ENCODE measurements at regions not wholly inside any gene's neighbourhood (a gene's known extent, or its start where the extent isn't known, plus 50 kb on each side); places are given as distances from the start of the nearest gene placed in this dataset.

DNA sequence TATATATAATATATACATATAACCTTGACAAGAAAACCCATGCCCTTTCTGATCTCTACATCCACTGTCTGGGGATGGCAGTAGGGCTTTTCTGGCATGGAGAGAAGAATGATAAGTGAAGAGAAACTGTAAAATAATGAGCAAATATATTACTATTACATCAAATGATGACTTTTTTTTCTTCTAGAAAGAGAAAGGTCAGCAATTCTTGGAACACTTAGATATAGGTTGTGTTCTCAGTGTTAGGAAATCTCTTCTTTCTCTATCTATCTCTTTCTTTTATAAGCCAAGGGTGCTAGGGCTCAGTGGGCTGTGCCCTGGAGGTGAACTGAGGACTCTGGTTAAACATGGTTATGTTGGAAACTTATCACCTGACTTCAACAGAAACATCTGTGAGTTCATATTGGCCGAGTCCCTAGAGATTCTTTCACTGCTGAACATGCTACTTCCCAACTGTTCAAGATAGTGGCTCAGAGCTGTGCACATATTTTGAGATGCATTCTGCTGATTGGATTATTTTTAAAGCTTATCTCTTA lies 265.1 kb downstream of the GBA3 start:
- Histone ChIP-seq H3K36me3 (ENCODE audit: control insufficient read depth, insufficient read depth, low read length) (no peaks in the 10 kb centered on the region), H3K27me3 (ENCODE audit: control insufficient read depth, insufficient read depth, low read length) (no peaks in the 10 kb centered on the region), H3K9me3 (ENCODE audit: control insufficient read depth, insufficient read depth, low read length) (no peaks in the 10 kb centered on the region), H3K4me1 (ENCODE audit: control insufficient read depth, insufficient read depth, low read length) (no peaks in the 10 kb centered on the region), H3K27ac (ENCODE audit: low read length) (no peak overlapping the region), H3K4me3 (ENCODE audit: low read length) (no peak overlapping the region)
- no CpG with 5 or more reads among the region's 1 CpG for WGBS (ENCODE audit: insufficient coverage, insufficient read length)
- DNase-seq (ENCODE audit: low read depth, low spot score), result no peak

DNA sequence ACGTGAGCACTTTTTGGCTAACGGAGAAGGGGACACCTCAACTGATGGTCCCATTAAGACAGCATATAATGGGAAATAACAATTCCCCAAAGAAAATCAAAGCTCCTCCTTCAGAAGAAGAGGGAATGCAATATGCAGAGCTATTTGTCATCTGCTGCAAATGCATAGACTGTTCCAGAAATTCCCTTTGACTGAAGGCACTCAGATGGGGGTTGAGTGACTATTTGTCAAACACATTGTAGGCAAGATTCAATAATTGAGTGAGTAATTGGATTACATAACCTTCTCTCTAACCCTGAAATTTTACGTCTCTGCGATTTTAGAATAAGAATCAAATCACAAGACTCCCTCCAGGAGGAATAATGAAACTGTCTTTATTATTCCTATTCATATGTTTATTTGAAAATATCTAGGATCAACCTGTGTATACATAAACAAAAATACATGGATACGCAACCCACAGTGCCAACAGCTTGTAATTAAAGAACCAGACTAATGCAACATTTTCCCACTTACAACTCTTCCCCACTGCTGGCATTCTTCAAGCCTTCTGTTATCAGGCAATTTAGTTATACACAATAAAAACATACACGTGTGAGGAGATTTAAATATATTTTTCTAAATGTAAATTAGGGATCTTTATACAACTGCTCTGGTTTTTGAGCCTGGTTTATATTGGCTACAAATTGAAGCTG lies 256.6 kb downstream of the GBA3 start:
- DNase-seq (ENCODE audit: low read depth, low spot score), result no peak
- no CpG with 5 or more reads among the region's 6 CpGs for WGBS (ENCODE audit: insufficient coverage, insufficient read length)
- Histone ChIP-seq H3K36me3 (ENCODE audit: control insufficient read depth, insufficient read depth, low read length) (no peaks in the 10 kb centered on the region), H3K4me3 (ENCODE audit: low read length) (no peak overlapping the region), H3K27me3 (ENCODE audit: control insufficient read depth, insufficient read depth, low read length) (no peaks in the 10 kb centered on the region), H3K4me1 (ENCODE audit: control insufficient read depth, insufficient read depth, low read length) (no peaks in the 10 kb centered on the region), H3K9me3 (ENCODE audit: control insufficient read depth, insufficient read depth, low read length) (no peaks in the 10 kb centered on the region), H3K27ac (ENCODE audit: low read length) (no peak overlapping the region)

DNA sequence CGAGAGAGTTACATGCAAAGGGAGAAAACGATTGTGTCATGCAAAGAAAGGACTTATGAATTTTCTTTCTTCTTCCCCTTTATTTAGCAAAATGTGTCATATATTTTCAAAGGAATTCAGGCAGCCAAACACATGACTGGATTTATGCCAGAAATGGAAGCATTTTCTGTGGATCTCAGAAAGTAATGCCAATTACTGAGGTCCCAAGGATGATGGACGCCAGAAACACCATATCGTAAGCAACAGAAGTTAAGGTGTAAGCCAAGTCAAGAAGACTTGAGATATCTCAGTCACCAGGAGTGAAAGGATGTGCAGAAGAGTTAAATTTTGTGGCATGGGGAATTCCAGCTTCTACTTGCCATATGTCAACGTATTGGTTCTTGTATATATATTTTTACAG lies 255.1 kb downstream of the GBA3 start:
- Histone ChIP-seq H3K27ac (ENCODE audit: low read length) (no peak overlapping the region), H3K27me3 (ENCODE audit: control insufficient read depth, insufficient read depth, low read length) (no peaks in the 10 kb centered on the region), H3K4me3 (ENCODE audit: low read length) (no peak overlapping the region), H3K9me3 (ENCODE audit: control insufficient read depth, insufficient read depth, low read length) (no peaks in the 10 kb centered on the region), H3K36me3 (ENCODE audit: control insufficient read depth, insufficient read depth, low read length) (no peaks in the 10 kb centered on the region), H3K4me1 (ENCODE audit: control insufficient read depth, insufficient read depth, low read length) (no peaks in the 10 kb centered on the region; the same call in 1 of the 2 replicates)
- no CpG with 5 or more reads among the region's 5 CpGs for WGBS (ENCODE audit: insufficient coverage, insufficient read length)
- no peak for DNase-seq (ENCODE audit: low read depth, low spot score)

DNA sequence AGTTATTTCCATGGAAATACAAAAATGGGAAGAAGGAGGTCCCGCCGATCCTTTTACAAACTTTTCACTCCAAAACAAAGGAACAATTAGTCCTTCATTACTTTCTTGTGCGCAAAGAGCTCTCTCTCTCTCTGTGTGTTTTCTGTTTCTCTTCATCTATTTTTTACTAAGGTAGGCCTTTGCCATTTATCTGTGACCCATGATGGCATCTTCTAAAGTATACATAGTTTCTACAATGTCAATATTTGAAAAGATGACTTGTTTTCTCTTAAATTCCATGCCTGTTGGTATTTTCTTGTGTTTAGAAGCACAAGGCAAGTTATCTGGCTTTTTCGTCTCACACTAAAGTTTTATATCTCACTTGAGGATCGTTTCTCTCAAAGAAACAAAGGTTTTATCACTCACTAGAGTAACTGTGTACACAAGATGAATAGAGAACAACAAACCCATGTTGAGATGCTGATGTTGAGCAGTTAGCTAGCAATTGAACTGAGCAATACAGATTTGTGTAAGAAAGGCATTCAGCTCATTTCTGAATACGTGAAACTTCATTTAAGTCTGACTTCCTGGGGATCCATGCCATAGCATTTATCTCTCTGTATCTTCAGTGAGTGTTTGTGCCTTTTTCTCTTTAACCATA lies 250.3 kb downstream of the GBA3 start:
- WGBS (ENCODE audit: insufficient coverage, insufficient read length), result no CpG with 5 or more reads among the region's 6 CpGs
- no peaks in the 10 kb centered on the region for H3K9me3 ChIP-seq (ENCODE audit: control insufficient read depth, insufficient read depth, low read length)
- H3K36me3 ChIP-seq (ENCODE audit: control insufficient read depth, insufficient read depth, low read length), result no peaks in the 10 kb centered on the region
- H3K4me3 ChIP-seq (ENCODE audit: low read length), result no peak overlapping the region
- H3K4me1 ChIP-seq (ENCODE audit: control insufficient read depth, insufficient read depth, low read length), result no peaks in the 10 kb centered on the region; the same call in 1 of the 2 replicates
- H3K27me3 ChIP-seq (ENCODE audit: control insufficient read depth, insufficient read depth, low read length), result no peaks in the 10 kb centered on the region
- DNase-seq (ENCODE audit: low read depth, low spot score), result peak; percentile 29
- H3K27ac ChIP-seq (ENCODE audit: low read length), result no peak overlapping the region

DNA sequence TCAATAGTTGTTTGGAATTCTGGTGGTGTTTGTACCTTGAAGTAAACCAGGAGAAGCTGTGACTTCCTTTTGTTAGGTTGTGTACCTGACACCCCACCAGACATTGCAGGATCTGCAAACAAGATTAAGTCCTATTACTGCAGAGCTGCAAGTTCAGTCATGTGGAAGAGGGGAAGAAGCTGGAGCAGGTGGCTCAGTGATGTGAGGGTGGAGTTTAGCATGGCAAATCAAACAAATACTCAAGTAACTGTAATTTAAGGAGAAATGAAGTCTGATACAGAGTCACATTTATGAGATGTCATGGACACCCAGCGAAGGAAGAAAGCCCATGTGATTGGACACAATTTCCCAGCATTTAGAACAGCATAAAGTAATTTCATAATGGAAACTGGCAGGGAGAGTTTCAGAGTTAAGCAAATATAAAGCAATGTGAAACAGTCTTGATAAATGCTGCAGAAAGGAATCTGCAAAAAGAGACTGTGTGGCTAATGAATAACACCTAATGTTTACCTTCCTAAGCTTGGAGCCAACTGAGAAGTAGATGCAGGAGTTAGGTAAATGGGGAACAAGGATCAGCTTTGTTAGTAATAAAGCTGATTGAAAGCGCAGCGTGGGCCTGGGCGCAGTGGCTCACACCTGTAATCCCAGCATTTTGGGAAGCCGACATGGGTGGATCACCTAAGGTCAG lies 249.1 kb downstream of the GBA3 start:
- WGBS (ENCODE audit: insufficient coverage, insufficient read length), result no CpG with 5 or more reads among the region's 5 CpGs
- no peaks in the 10 kb centered on the region for H3K27me3 ChIP-seq (ENCODE audit: control insufficient read depth, insufficient read depth, low read length)
- no peak for DNase-seq (ENCODE audit: low read depth, low spot score)
- H3K4me1 ChIP-seq (ENCODE audit: control insufficient read depth, insufficient read depth, low read length), result no peaks in the 10 kb centered on the region; the same call in 1 of the 2 replicates
- H3K4me3 ChIP-seq (ENCODE audit: low read length), result no peak overlapping the region
- no peaks in the 10 kb centered on the region for H3K36me3 ChIP-seq (ENCODE audit: control insufficient read depth, insufficient read depth, low read length)
- no peaks in the 10 kb centered on the region for H3K9me3 ChIP-seq (ENCODE audit: control insufficient read depth, insufficient read depth, low read length)
- H3K27ac ChIP-seq (ENCODE audit: low read length), result no peak overlapping the region

DNA sequence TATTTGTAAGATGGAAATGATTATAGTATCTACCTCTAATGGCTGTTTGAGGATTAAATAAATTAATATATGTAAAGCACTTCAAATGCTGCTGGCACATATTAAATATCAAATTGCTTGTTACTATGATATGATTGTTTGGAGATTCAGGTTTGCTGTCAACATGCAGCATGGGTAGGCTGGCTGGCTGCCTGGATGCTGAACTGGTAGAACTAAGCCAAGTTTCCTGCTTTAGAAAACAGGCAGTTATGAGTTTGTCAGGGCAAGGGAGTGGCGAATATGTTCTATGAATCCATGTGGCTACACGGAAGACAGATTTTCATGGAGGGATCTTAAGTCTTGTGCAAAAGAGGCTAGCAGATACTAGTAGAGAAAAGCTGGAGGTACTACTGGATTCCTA lies 239.6 kb downstream of the GBA3 start:
- no peaks in the 10 kb centered on the region for H3K36me3 ChIP-seq (ENCODE audit: control insufficient read depth, insufficient read depth, low read length)
- H3K27ac ChIP-seq (ENCODE audit: low read length), result no peak overlapping the region
- H3K4me1 ChIP-seq (ENCODE audit: control insufficient read depth, insufficient read depth, low read length), result no peaks in the 10 kb centered on the region
- no peaks in the 10 kb centered on the region for H3K27me3 ChIP-seq (ENCODE audit: control insufficient read depth, insufficient read depth, low read length)
- H3K9me3 ChIP-seq (ENCODE audit: control insufficient read depth, insufficient read depth, low read length), result no peaks in the 10 kb centered on the region
- WGBS (ENCODE audit: insufficient coverage, insufficient read length), result no CpG with 5 or more reads among the region's 2 CpGs
- H3K4me3 ChIP-seq (ENCODE audit: low read length), result no peak overlapping the region
- DNase-seq (ENCODE audit: low read depth, low spot score), result no peak

DNA sequence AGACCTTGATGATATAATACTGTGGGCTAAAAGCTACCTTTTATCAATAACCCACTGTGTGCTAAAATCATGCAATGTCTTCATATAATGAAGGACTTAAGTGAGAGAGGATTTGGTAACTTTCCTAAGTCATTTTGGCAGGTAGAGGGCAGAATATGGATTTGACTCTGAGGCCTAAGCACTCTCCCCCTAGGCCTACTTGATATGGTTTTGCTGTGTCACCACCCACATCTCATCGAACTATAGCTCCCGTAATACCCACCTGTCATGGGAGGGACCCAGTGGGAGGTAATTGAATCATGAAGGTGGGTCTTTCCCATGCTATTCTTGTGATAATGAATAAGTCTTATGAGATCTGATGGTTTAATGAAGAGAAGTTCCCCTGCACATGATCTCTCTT lies 229.7 kb downstream of the GBA3 start:
- WGBS (ENCODE audit: insufficient coverage, insufficient read length), result no CpG with 5 or more reads among the region's 2 CpGs
- H3K4me3 ChIP-seq (ENCODE audit: low read length), result no peak overlapping the region
- H3K27ac ChIP-seq (ENCODE audit: low read length), result no peak overlapping the region
- no peaks in the 10 kb centered on the region for H3K4me1 ChIP-seq (ENCODE audit: control insufficient read depth, insufficient read depth, low read length)
- DNase-seq (ENCODE audit: low read depth, low spot score), result no peak
- H3K36me3 ChIP-seq (ENCODE audit: control insufficient read depth, insufficient read depth, low read length), result no peaks in the 10 kb centered on the region
- no peaks in the 10 kb centered on the region for H3K27me3 ChIP-seq (ENCODE audit: control insufficient read depth, insufficient read depth, low read length)
- H3K9me3 ChIP-seq (ENCODE audit: control insufficient read depth, insufficient read depth, low read length), result no peaks in the 10 kb centered on the region

DNA sequence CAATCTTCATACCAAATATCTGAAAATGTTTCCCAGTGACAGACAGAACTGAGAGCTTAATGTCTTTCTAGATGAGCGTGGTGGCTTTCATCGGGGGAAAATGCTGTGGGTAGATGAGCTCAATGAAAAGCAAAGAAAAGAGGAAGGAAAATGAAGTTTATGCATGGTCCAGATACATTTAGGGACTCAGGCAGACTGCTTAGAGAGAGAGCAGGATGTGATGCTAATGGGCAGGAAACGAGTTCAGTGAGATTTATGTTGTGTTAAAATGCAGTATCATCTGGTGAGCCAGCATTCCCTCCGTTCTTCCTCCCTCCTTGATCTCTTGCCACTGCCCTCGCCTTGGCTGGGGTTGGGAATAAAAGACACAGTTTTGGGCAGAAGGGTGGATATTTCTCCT lies 229.2 kb downstream of the GBA3 start:
- Histone ChIP-seq H3K4me1 (ENCODE audit: control insufficient read depth, insufficient read depth, low read length) (no peaks in the 10 kb centered on the region), H3K27me3 (ENCODE audit: control insufficient read depth, insufficient read depth, low read length) (no peaks in the 10 kb centered on the region), H3K9me3 (ENCODE audit: control insufficient read depth, insufficient read depth, low read length) (no peaks in the 10 kb centered on the region), H3K4me3 (ENCODE audit: low read length) (no peak overlapping the region), H3K27ac (ENCODE audit: low read length) (no peak overlapping the region), H3K36me3 (ENCODE audit: control insufficient read depth, insufficient read depth, low read length) (no peaks in the 10 kb centered on the region)
- WGBS (ENCODE audit: insufficient coverage, insufficient read length), result no CpG with 5 or more reads among the region's 5 CpGs
- no peak for DNase-seq (ENCODE audit: low read depth, low spot score)

DNA sequence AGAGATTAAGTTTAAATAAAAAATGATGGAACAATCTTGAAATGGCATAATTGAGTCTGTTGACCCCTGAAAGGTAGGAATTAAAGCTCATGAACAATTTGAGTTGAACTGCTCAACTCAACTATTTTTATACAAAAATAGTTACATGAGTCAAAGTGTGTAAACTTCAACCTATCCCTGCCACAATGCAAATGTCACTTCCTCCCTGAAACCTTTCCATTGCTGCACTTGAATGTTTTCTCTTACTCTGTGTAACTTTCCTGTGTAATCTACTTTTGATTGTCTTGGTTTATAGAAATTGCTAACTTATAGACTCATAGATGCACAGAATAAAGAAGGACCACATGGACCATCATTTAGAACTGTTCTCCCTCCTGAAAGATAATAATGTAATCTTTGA lies 218.5 kb downstream of the GBA3 start:
- Histone ChIP-seq H3K4me1 (ENCODE audit: control insufficient read depth, insufficient read depth, low read length) (no peaks in the 10 kb centered on the region), H3K9me3 (ENCODE audit: control insufficient read depth, insufficient read depth, low read length) (no peaks in the 10 kb centered on the region), H3K4me3 (ENCODE audit: low read length) (no peak overlapping the region), H3K27ac (ENCODE audit: low read length) (no peak overlapping the region), H3K36me3 (ENCODE audit: control insufficient read depth, insufficient read depth, low read length) (no peaks in the 10 kb centered on the region), H3K27me3 (ENCODE audit: control insufficient read depth, insufficient read depth, low read length) (no peaks in the 10 kb centered on the region)
- no peak for DNase-seq (ENCODE audit: low read depth, low spot score)

DNA sequence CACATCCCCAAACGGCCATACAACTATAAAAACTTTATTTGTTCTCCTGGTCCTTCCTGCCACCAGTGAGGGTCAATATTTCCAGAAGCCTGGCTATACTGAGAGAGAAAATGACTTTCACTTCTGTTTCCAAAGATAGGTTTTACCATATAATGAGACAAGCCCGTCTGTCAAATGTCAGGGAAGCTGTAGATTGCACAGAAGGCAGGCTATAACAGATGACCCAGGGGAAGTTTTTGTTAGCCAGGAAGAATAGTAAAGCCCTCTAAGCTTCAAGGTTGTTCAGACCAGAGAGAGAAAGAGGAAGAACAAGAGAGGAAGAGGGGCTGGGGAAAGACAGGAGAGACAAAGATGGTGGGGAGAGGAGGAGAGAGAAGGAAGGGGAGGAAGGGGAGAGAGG lies 217.5 kb downstream of the GBA3 start:
- no peak for DNase-seq (ENCODE audit: low read depth, low spot score)
- Histone ChIP-seq H3K4me3 (ENCODE audit: low read length) (no peak overlapping the region), H3K4me1 (ENCODE audit: control insufficient read depth, insufficient read depth, low read length) (no peaks in the 10 kb centered on the region), H3K27ac (ENCODE audit: low read length) (no peak overlapping the region), H3K9me3 (ENCODE audit: control insufficient read depth, insufficient read depth, low read length) (no peaks in the 10 kb centered on the region), H3K27me3 (ENCODE audit: control insufficient read depth, insufficient read depth, low read length) (no peaks in the 10 kb centered on the region), H3K36me3 (ENCODE audit: control insufficient read depth, insufficient read depth, low read length) (no peaks in the 10 kb centered on the region)
- no CpG with 5 or more reads among the region's 2 CpGs for WGBS (ENCODE audit: insufficient coverage, insufficient read length)

All from iPS DF 6.9 (cell line).